Skeletal muscle tissue (tissue), 3 donors: ENCODE measurements at regions not wholly inside any gene's neighbourhood (a gene's known extent, or its start where the extent isn't known, plus 50 kb on each side); places are given as distances from the start of the nearest gene placed in this dataset.

Experiments used
- H3K27ac ChIP-seq: one replicate; pipeline ENCODE4 v1.7.0; 2013; ENCODE audit warnings: mild to moderate bottlenecking, low read depth, low read length, inconsistent platforms
- H3K27me3 ChIP-seq, 3 donors: one replicate each; pipeline ENCODE4 v1.7.0; 2013; ENCODE audit warnings: low read length in 3 of 3; ENCODE audit not compliant: control insufficient read depth in 3 of 3, insufficient read depth in 3 of 3
- H3K36me3 ChIP-seq, 3 donors: one replicate each; pipeline ENCODE4 v1.7.0; 2013; ENCODE audit warnings: low read length in 3 of 3; ENCODE audit not compliant: control insufficient read depth in 3 of 3, insufficient read depth in 3 of 3
- H3K4me1 ChIP-seq, 3 donors: one replicate each; pipeline ENCODE4 v1.7.0; 2013; ENCODE audit warnings: low read length in 3 of 3, mild to moderate bottlenecking in 3 of 3; ENCODE audit not compliant: control insufficient read depth in 3 of 3, insufficient read depth in 3 of 3
- H3K4me3 ChIP-seq, 3 donors: one replicate each; pipeline ENCODE4 v1.7.0; 2013; ENCODE audit warnings: low read length in 3 of 3
- H3K9ac ChIP-seq, 3 donors: one replicate each; pipeline ENCODE4 v1.7.0; 2013; ENCODE audit warnings: low read length in 3 of 3, mild to moderate bottlenecking in 3 of 3, moderate library complexity in 2 of 3, low read depth in 1 of 3
- H3K9me3 ChIP-seq, 3 donors: one replicate each; pipeline ENCODE4 v1.7.0; 2013; ENCODE audit warnings: low read length in 3 of 3; ENCODE audit not compliant: control insufficient read depth in 3 of 3
- donor health status: Osteomylitis.

DNA sequence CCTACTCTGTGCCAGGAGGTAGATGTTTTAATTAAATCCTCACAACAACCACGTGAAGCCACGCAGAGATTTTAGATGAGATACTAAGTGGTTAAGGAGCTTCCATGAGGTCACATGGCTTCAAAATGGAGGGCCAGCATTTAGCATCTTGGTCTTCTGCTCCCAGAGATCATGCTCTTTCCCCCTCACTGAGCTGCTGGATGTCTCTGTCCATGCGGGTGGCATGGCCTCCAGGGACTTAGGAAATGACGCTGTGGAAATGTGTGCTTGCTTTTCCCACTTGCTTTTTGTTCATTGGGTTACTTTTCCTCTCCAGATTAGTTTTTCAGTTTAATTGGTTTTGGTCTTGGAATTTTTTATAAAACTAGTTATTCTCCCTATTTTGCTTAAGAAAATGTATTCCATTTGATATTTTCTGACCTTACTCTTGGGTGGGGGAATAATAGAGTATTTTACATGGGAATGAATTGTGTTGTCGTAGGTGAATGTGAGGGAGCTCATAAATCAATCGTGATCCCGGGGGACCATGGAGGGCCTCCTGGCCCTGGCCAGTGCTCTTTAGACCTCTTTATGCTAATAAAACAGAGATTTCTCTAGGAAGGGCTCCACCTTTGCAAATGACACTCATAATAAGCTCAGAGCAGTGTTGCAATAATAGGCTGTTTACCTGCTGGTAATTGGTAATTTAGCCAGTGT is 376.0 kb upstream of the ONECUT1 start:
- Histone ChIP-seq H3K27ac (no peak overlapping the region), H3K36me3 (no peaks in the 10 kb centered on the region), H3K4me1 (no peaks in the 10 kb centered on the region), H3K27me3 (no peaks in the 10 kb centered on the region), H3K9me3 (no peaks in the 10 kb centered on the region), H3K9ac (no peak overlapping the region), H3K4me3 (no peak overlapping the region)

DNA sequence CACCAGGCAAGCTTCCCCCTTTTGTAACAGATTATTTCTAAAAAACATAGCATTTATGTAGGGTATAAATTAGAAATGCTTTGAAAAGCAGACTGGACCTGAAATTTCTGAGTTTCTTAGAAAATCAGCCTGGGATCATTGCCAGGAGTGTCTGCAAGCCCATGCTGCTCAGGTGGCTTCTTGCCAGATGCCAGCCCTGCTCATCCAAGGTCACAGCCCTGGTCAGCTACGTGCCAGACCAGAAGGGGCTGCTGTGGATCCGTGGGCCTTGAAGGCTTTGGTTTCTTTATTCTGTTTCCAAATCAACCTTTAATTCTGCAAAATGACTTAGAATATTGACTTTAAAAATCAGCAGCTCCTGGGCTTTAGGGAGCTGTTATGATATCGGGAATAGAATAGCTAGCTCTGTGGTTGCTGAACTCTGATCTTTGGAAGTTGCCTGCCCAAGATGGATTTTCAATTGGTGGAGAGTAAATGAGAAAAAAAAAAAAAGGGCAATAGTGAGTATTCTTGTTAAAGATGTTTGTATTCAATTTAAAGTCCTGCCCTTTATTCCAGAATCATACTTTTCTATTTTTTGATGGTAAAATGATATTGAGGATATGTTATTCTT is 370.1 kb upstream of the ONECUT1 start:
- no peak overlapping the region for H3K4me3 ChIP-seq
- no peaks in the 10 kb centered on the region for H3K4me1 ChIP-seq
- H3K9ac ChIP-seq, result no peak overlapping the region
- H3K9me3 ChIP-seq, result no peaks in the 10 kb centered on the region
- no peaks in the 10 kb centered on the region for H3K27me3 ChIP-seq
- H3K36me3 ChIP-seq, result no peaks in the 10 kb centered on the region
- no peak overlapping the region for H3K27ac ChIP-seq

DNA sequence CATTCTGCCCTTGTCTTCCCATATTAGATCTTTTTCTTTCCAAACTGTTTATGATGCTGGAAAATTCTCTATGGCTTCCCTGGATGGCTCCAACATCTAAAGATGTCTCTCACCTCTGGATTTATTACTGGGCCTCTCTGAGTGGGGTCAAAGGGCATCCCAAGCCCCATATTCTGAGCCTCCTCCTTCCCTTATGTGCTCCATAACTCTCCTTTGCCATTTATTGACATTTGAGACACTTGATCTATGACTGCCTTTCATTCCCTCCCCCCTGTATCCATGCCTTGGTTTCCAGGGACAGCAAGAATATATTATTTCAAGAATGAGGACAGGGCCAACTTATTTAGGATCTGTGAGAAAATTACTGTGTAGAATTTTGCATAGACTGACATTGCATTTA is 369.3 kb upstream of the ONECUT1 start:
- Histone ChIP-seq H3K4me3 (no peak overlapping the region), H3K9ac (no peak overlapping the region), H3K27ac (no peak overlapping the region), H3K36me3 (no peaks in the 10 kb centered on the region), H3K4me1 (no peaks in the 10 kb centered on the region), H3K27me3 (no peaks in the 10 kb centered on the region), H3K9me3 (no peaks in the 10 kb centered on the region)

DNA sequence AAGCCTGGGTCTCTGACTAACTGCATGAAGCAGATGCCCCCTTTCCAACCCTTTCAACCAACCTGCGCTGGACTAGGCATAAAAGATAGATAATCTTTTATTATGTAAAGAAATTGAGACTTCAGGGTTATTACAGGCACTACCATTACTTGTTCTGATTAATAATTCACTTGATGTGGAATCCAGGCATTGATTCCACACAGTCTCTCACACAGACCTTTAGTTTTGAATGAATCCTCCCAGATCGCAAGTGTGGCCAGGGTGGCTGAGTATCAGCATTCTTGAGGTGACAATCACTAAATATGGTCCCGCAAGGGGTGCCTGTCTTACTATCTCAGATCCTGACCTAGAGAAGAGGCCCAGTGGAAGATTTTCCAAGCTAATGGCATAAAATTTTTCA is 368.9 kb upstream of the ONECUT1 start:
- Histone ChIP-seq H3K4me3 (no peak overlapping the region), H3K36me3 (no peaks in the 10 kb centered on the region), H3K9me3 (no peaks in the 10 kb centered on the region), H3K9ac (no peak overlapping the region), H3K27ac (no peak overlapping the region), H3K27me3 (no peaks in the 10 kb centered on the region), H3K4me1 (no peaks in the 10 kb centered on the region)

DNA sequence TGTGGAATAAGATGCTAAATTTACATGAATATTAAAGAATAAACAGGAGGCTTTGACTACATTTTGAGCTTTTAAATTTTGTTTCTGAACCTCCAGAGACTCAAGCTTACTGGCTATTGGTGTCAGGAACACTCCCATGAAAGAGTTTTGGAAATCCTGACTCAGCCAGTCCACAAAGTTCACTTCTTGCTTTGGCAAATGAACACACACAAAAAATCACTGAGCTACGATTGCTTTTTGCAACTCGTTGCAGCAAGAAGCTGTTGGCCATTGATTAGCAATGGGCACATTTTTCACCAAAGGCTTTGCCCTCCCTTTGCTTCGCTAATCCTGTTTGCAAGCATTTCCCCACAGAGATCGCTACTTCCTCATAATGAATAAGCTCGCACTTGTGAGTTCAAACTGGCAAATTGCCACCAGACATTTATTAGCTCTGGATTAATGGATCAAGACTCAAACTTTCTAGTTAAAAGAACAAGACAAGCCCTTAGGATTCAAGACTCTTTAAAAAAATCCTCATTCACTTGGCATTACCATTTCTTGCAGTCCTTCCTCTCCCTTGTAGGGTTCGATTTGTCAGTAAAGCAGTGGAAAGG is 343.2 kb upstream of the ONECUT1 start:
- Histone ChIP-seq H3K27me3 (no peaks in the 10 kb centered on the region), H3K36me3 (no peaks in the 10 kb centered on the region), H3K9ac (no peak overlapping the region), H3K9me3 (no peaks in the 10 kb centered on the region), H3K27ac (no peak overlapping the region), H3K4me1 (no peaks in the 10 kb centered on the region), H3K4me3 (no peak overlapping the region)

DNA sequence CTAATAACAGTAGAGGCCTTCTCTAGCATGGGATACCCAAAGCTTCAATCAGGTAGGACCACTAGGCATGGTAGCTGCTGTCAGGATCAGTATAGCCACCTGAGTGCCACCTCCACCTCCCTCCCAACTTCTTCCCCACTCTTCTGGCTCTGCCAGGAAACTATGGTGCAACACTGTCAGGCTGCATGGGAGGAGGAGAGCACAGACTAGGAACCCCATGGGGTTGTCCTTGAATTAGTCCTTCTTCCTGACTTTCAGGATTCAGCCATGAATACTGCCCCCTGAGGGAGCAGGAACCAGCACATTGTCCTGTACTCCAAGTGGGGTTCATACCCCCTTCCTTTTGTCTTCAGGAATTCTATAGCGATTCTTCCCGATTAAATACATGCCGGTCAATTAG is 340.8 kb upstream of the ONECUT1 start:
- no peak overlapping the region for H3K9ac ChIP-seq
- H3K4me3 ChIP-seq, result no peak overlapping the region
- no peaks in the 10 kb centered on the region for H3K27me3 ChIP-seq
- H3K27ac ChIP-seq, result no peak overlapping the region
- no peaks in the 10 kb centered on the region for H3K9me3 ChIP-seq
- H3K4me1 ChIP-seq, result no peaks in the 10 kb centered on the region
- H3K36me3 ChIP-seq, result no peaks in the 10 kb centered on the region

DNA sequence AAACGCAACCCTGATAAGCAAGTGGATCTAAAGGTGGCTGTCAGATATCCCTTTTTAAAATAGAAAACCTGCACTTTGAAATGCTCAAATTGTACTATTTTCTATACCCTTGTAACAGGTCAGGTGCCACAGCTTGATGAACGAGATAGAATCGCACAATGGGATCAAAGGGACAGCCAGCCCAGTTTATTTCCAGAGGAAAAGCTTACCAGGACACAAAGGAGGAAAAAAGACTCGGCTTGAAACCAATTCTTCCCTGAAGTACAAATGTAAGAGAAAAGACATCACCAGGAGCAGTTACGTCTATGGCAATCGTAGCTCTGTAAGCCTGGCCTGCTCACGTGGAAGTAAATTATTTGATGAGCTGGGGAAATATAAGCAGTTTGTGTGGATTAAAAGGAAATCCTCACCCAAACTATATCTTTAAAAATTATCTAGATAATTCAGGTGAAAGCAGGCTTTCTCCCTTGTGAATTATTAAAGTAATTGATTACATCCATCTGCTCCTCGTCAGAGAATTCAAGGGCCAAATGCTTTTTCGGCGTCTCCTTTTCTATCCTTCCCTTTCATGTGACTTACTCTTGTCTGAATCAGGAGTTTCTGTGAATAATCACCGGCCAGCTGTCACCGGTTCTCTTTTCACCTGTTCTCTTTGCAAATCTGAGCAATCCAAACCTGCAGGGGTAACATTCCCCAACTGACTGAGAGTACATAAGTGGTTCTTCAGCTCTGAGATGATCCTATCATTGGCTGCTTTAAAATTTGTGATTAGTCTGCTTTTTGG is 339.2 kb upstream of the ONECUT1 start:
- H3K9me3 ChIP-seq, result no peaks in the 10 kb centered on the region
- H3K4me1 ChIP-seq, result no peaks in the 10 kb centered on the region
- H3K36me3 ChIP-seq, result no peaks in the 10 kb centered on the region
- no peak overlapping the region for H3K4me3 ChIP-seq
- H3K27ac ChIP-seq, result no peak overlapping the region
- H3K9ac ChIP-seq, result no peak overlapping the region
- H3K27me3 ChIP-seq, result no peaks in the 10 kb centered on the region

DNA sequence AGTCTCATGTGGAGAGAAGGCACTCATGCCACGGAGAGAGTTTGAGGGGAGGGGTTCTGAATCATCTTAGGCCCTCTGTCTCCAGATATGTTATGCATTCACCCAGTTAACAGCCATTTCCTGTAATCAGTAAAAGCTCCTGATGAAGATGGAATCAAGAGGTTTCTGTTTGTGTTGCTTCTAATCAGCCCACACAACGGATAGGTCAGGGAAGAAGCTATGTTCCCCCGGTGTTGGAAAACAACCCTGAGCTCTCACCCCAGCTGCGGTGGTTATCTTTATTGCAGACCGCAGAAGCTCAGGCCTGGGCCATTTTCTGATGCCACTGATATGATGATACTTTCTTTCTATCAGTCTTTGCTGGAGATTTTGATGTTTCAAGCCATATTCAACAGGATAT is 338.5 kb upstream of the ONECUT1 start:
- Histone ChIP-seq H3K4me1 (no peaks in the 10 kb centered on the region), H3K9me3 (no peaks in the 10 kb centered on the region), H3K4me3 (no peak overlapping the region), H3K36me3 (no peaks in the 10 kb centered on the region), H3K27me3 (no peaks in the 10 kb centered on the region), H3K27ac (no peak overlapping the region), H3K9ac (no peak overlapping the region)

DNA sequence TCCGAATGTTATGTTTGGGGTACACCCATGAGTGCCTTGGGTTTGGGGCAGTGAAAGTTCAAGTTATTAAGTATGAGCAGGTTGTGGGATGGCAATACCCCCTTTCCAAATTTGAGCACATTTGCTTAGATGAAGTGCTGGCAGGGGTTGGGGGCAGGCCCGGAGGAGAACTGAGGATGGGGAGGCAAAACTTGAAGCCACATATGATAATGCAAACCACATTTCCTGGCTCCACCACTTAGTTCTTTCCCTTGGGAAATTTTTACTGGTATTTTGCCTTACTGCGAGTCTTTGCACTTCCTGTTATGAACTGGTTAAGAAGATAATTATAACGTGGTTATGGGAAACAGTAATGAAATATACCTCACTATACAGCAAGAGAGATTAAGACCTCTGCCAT is 336.0 kb upstream of the ONECUT1 start:
- no peaks in the 10 kb centered on the region for H3K4me1 ChIP-seq
- H3K9me3 ChIP-seq, result no peaks in the 10 kb centered on the region
- H3K27me3 ChIP-seq, result no peaks in the 10 kb centered on the region
- H3K36me3 ChIP-seq, result no peaks in the 10 kb centered on the region
- H3K9ac ChIP-seq, result no peak overlapping the region
- no peak overlapping the region for H3K4me3 ChIP-seq
- no peak overlapping the region for H3K27ac ChIP-seq

DNA sequence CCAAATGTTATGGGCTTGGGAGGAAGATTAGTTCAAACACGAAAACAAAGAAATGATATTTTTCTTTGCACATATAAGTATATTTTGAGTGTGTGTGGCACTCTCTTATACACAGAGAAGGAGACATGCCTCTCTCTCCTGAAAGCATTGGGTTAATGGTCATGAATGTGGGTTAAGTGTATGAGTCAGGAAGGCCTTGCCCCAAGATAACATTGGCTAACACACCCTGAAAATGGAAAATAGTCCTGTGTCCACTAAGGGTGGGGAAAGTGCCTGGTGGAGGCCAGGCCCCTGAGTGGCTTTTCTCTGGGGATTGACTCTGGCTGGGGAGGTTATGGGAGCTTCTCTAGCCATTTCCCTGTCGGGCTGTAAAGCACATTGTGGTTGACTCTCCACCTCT is 332.7 kb upstream of the ONECUT1 start:
- no peaks in the 10 kb centered on the region for H3K27me3 ChIP-seq
- no peak overlapping the region for H3K27ac ChIP-seq
- no peak overlapping the region for H3K4me3 ChIP-seq
- no peaks in the 10 kb centered on the region for H3K36me3 ChIP-seq
- no peaks in the 10 kb centered on the region for H3K4me1 ChIP-seq
- H3K9ac ChIP-seq, result no peak overlapping the region
- H3K9me3 ChIP-seq, result no peaks in the 10 kb centered on the region
